SU-DHL-6 (cell line): ENCODE measurements at regions not wholly inside any gene's neighbourhood (a gene's known extent, or its start where the extent isn't known, plus 50 kb on each side); places are given as distances from the start of the nearest gene placed in this dataset.
"Not testable (repeated sequence)": the region's sequence is repeated elsewhere in the genome, so short reads cannot be mapped to it uniquely, and the experiment has no call there.

Experiments used
- CTCF ChIP-seq: fragments of 200-600 bp; sonication (generic); IDR thresholded peaks from one replicate; pipeline ENCODE4 v1.5.1; 2017; ENCODE audit warnings: antibody characterized with exemption, mild to moderate bottlenecking, low read length, moderate library complexity; ENCODE audit not compliant: insufficient read depth, poor library complexity, severe bottlenecking
- EZH2phosphoT487 ChIP-seq: fragments of 200-600 bp; sonication (generic), shearing (Covaris generic); conservative IDR thresholded peaks from 2 replicates; pipeline ENCODE4 v1.6.1; 2018; ENCODE audit warnings: mild to moderate bottlenecking, antibody characterized with exemption, low read length, moderate library complexity, mixed read lengths

DNA sequence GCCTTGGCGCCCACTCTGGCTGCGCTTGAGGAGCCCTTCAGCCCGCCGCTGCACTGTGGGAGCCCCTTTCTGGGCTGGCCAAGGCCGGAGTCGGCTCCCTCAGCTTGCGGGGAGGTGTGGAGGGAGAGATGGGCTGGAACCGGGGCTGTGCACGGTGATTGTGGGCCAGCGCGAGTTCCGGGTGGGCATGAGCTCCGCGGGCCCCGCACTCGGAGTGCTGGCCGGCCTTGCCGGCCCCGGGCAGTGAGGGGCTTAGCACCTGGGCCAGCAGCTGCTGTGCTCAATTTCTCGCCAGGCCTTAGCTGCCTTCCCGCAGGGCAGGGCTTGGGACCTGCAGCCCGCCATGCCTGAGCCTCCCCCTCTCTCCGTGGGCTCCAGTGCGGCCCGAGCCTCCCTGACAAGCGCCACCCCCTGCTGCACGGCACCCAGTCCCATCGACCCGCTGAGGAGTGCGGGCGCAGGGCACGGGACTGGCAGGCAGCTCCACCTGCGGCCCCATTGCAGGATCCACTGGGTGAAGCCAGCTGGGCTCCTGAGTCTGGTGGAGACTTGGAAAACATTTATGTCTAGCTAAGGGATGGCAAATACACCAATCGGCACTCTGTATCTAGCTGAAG is 643.6 kb upstream of the CPEB2 start:
- not testable (repeated sequence) for TF ChIP-seq CTCF, EZH2phosphoT487
